Epithelial cell of esophagus (primary cell): ENCODE measurements at regions not wholly inside any gene's neighbourhood (a gene's known extent, or its start where the extent isn't known, plus 50 kb on each side); places are given as distances from the start of the nearest gene placed in this dataset.
"Not testable (repeated sequence)": the region's sequence is repeated elsewhere in the genome, so short reads cannot be mapped to it uniquely, and the experiment has no call there.

Source experiments
- DNase-seq: peaks from one replicate; pipeline ENCODE4 v3.0.0; 2010; ENCODE audit warnings: low read depth
- H3K4me3 ChIP-seq: 2 replicates; pipeline ENCODE4 v1.5.1; 2011; ENCODE audit warnings: mild to moderate bottlenecking, low read length, control low read depth
- CTCF ChIP-seq: IDR thresholded peaks from 2 replicates; pipeline ENCODE4 v1.5.1; 2011; ENCODE audit warnings: low read depth, mild to moderate bottlenecking, low read length, control low read depth, inconsistent platforms; ENCODE audit not compliant: insufficient read depth; ENCODE audit errors: missing control alignments

- DNase-seq: no peak
- TF ChIP-seq CTCF: no peak
- H3K4me3 ChIP-seq: no peak overlapping the region
These were observed 115.9 kb upstream of the PELI2 start for GRCh38 chr14:56002342-56002741.

GRCh38 chr14:56002876-56003625 lies 115.2 kb upstream of the PELI2 start:
- no peak for DNase-seq
- TF ChIP-seq CTCF: no peak
- H3K4me3 ChIP-seq: no peak overlapping the region

GRCh38 chr14:56004323-56004722 lies 113.9 kb upstream of the PELI2 start:
- DNase-seq: no peak
- no peak overlapping the region for H3K4me3 ChIP-seq
- TF ChIP-seq CTCF: no peak

- peak; percentile 4 for DNase-seq
- TF ChIP-seq CTCF: no peak
- H3K4me3 ChIP-seq: no peak overlapping the region
These were observed 113.4 kb upstream of the PELI2 start for GRCh38 chr14:56004786-56005185.

GRCh38 chr14:56005191-56006053 lies 112.8 kb upstream of the PELI2 start:
- no peak for DNase-seq
- no peak for TF ChIP-seq CTCF
- H3K4me3 ChIP-seq: no peak overlapping the region

GRCh38 chr14:56007491-56007890 lies 110.7 kb upstream of the PELI2 start:
- DNase-seq, H3K4me3 ChIP-seq: not testable (repeated sequence)

GRCh38 chr14:56008150-56008549 lies 110.1 kb upstream of the PELI2 start:
- no peak for DNase-seq
- TF ChIP-seq CTCF: no peak
- H3K4me3 ChIP-seq: no peak overlapping the region

- not testable (repeated sequence) for DNase-seq
These were observed 109.5 kb upstream of the PELI2 start for GRCh38 chr14:56008661-56009060.

More at GRCh38 chr14:56008661-56009060, 109.5 kb upstream of the PELI2 start:
- H3K4me3 ChIP-seq: not testable (repeated sequence)
